K562 (cell line): ENCODE measurements at regions not wholly inside any gene's neighbourhood (a gene's known extent, or its start where the extent isn't known, plus 50 kb on each side); places are given as distances from the start of the nearest gene placed in this dataset.

Experiments
- FOXK1 ChIP-seq: sonication (generic); formaldehyde crosslinking; IDR thresholded peaks from 2 replicates; pipeline ENCODE4 v1.8.0; 2022; ENCODE audit warnings: missing genetic modification reagents, mild to moderate bottlenecking, borderline replicate concordance
- SETDB1 ChIP-seq: IDR thresholded peaks from one replicate; pipeline ENCODE4 v1.6.1; 2012; ENCODE audit warnings: low read length, control low read depth, inconsistent platforms
- ZNF583 ChIP-seq: fragments of 250-450 bp; sonication (Bioruptor Pico); IDR thresholded peaks from 2 replicates; pipeline ENCODE4 v1.4.0; 2020
- TF ChIP-seq, protein P1 (sequence below): fragments of 250-450 bp; sonication (Bioruptor Pico); IDR thresholded peaks from 2 replicates; pipeline ENCODE4 v1.4.0; 2020
- TF ChIP-seq, protein P2 (sequence below): fragments of 250-450 bp; sonication (Bioruptor Pico); IDR thresholded peaks from 2 replicates; pipeline ENCODE4 v1.8.0; 2021; ENCODE audit warnings: moderate library complexity, mild to moderate bottlenecking, inconsistent platforms

GRCh38 chr9:1457460-1457859 lies 407.3 kb downstream of the DMRT2 start (continued):
- TF ChIP-seq, protein P1, sequence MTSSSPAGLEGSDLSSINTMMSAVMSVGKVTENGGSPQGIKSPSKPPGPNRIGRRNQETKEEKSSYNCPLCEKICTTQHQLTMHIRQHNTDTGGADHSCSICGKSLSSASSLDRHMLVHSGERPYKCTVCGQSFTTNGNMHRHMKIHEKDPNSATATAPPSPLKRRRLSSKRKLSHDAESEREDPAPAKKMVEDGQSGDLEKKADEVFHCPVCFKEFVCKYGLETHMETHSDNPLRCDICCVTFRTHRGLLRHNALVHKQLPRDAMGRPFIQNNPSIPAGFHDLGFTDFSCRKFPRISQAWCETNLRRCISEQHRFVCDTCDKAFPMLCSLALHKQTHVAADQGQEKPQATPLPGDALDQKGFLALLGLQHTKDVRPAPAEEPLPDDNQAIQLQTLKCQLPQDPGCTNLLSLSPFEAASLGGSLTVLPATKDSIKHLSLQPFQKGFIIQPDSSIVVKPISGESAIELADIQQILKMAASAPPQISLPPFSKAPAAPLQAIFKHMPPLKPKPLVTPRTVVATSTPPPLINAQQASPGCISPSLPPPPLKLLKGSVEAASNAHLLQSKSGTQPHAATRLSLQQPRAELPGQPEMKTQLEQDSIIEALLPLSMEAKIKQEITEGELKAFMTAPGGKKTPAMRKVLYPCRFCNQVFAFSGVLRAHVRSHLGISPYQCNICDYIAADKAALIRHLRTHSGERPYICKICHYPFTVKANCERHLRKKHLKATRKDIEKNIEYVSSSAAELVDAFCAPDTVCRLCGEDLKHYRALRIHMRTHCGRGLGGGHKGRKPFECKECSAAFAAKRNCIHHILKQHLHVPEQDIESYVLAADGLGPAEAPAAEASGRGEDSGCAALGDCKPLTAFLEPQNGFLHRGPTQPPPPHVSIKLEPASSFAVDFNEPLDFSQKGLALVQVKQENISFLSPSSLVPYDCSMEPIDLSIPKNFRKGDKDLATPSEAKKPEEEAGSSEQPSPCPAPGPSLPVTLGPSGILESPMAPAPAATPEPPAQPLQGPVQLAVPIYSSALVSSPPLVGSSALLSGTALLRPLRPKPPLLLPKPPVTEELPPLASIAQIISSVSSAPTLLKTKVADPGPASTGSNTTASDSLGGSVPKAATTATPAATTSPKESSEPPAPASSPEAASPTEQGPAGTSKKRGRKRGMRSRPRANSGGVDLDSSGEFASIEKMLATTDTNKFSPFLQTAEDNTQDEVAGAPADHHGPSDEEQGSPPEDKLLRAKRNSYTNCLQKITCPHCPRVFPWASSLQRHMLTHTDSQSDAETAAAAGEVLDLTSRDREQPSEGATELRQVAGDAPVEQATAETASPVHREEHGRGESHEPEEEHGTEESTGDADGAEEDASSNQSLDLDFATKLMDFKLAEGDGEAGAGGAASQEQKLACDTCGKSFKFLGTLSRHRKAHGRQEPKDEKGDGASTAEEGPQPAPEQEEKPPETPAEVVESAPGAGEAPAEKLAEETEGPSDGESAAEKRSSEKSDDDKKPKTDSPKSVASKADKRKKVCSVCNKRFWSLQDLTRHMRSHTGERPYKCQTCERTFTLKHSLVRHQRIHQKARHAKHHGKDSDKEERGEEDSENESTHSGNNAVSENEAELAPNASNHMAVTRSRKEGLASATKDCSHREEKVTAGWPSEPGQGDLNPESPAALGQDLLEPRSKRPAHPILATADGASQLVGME (CRISPR knock-in tag) = no peak
- no peak for TF ChIP-seq FOXK1 (CRISPR knock-in tag)
- TF ChIP-seq ZNF583 (CRISPR knock-in tag) = no peak
- TF ChIP-seq, protein P2, sequence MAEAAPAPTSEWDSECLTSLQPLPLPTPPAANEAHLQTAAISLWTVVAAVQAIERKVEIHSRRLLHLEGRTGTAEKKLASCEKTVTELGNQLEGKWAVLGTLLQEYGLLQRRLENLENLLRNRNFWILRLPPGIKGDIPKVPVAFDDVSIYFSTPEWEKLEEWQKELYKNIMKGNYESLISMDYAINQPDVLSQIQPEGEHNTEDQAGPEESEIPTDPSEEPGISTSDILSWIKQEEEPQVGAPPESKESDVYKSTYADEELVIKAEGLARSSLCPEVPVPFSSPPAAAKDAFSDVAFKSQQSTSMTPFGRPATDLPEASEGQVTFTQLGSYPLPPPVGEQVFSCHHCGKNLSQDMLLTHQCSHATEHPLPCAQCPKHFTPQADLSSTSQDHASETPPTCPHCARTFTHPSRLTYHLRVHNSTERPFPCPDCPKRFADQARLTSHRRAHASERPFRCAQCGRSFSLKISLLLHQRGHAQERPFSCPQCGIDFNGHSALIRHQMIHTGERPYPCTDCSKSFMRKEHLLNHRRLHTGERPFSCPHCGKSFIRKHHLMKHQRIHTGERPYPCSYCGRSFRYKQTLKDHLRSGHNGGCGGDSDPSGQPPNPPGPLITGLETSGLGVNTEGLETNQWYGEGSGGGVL (CRISPR knock-in tag) = no peak
- no peak for TF ChIP-seq SETDB1
